B cell (primary cell): ENCODE measurements at regions not wholly inside any gene's neighbourhood (a gene's known extent, or its start where the extent isn't known, plus 50 kb on each side); places are given as distances from the start of the nearest gene placed in this dataset.

Experiments
- ATAC-seq: fragments of 200-7000 bp; cut with Tn5 transposase; one replicate; pipeline ENCODE4 v1.10.0; 2021; ENCODE audit warnings: low read depth, mild to moderate bottlenecking, moderate number of reproducible peaks, moderate library complexity
- CTCF ChIA-PET: fragments of 350-600 bp; sonication (Branson Sonifier 250); formaldehyde crosslinking; loops from one replicate; lab custom pipeline; 2021; ENCODE audit warnings: antibody characterized with exemption, inconsistent platforms; lab: Charles Lee
- POLR2A ChIA-PET: fragments of 350-600 bp; sonication (Branson Sonifier 250); formaldehyde crosslinking; loops from one replicate; lab custom pipeline; 2021; ENCODE audit warnings: antibody characterized with exemption; lab: Charles Lee
- DNase-seq: peaks from one replicate; pipeline ENCODE4 v3.0.0; 2013
- H2AFZ ChIP-seq: 2 replicates; pipeline ENCODE4 v1.6.1; 2012; ENCODE audit warnings: mild to moderate bottlenecking, low read depth, low read length; ENCODE audit not compliant: insufficient read depth, poor library complexity, severe bottlenecking
- H3K27ac ChIP-seq, 2 donors: 1 replicate in 1 of 2; 2 replicates in 1 of 2; pipeline ENCODE4 v1.5.1; 2012 to 2013; ENCODE audit warnings: low read length in 2 of 2, mild to moderate bottlenecking in 2 of 2, moderate library complexity in 1 of 2
- H3K27me3 ChIP-seq, 4 experiments: fragments of 200-600 bp in 1 of 4; sonication (generic) in 1 of 4; replicated peaks in 1 of 4; 1 replicate in 2 of 4; 2 replicates in 2 of 4; pipeline versions ENCODE4 v1.6.1 to v1.7.0; 2013 to 2016; ENCODE audit warnings: low read length in 3 of 4, mild to moderate bottlenecking in 2 of 4, mixed read lengths in 1 of 4, moderate library complexity in 1 of 4; ENCODE audit not compliant: insufficient read depth in 4 of 4, control insufficient read depth in 3 of 4; ENCODE audit errors: control extremely low read depth in 1 of 4
- H3K36me3 ChIP-seq, 2 experiments: replicated peaks in 1 of 2; 1 replicate in 1 of 2; 2 replicates in 1 of 2; pipeline versions ENCODE4 v1.6.1 to v1.7.1; 2013; ENCODE audit warnings: low read length in 1 of 2; ENCODE audit not compliant: insufficient read depth in 2 of 2, control insufficient read depth in 1 of 2; ENCODE audit errors: control extremely low read depth in 1 of 2, extremely low read depth in 1 of 2
- H3K4me1 ChIP-seq, 2 donors: fragments of 200-600 bp in 1 of 2; sonication (generic) in 1 of 2; 1 replicate in 1 of 2; 2 replicates in 1 of 2; pipeline versions ENCODE4 v1.5.1 to v1.6.1; 2013 to 2017; ENCODE audit warnings: low read length in 2 of 2; ENCODE audit not compliant: control insufficient read depth in 2 of 2, insufficient read depth in 2 of 2
- H3K4me2 ChIP-seq: replicated peaks from 2 replicates; pipeline ENCODE3; 2012; ENCODE audit warnings: mild to moderate bottlenecking, low read depth, low read length; ENCODE audit not compliant: poor library complexity, severe bottlenecking
- H3K4me3 ChIP-seq, 5 experiments: fragments of 200-600 bp in 1 of 5; sonication (generic) in 1 of 5; 1 replicate in 3 of 5; 2 replicates in 2 of 5; pipeline versions ENCODE4 v1.5.1 to v1.7.0; 2011 to 2016; ENCODE audit warnings: low read length in 4 of 5, mild to moderate bottlenecking in 4 of 5, low read depth in 2 of 5, control low read depth in 1 of 5, moderate library complexity in 1 of 5; ENCODE audit not compliant: insufficient read depth in 1 of 5; ENCODE audit errors: control extremely low read depth in 1 of 5, extremely low read depth in 1 of 5
- H3K79me2 ChIP-seq: fragments of 200-600 bp; sonication (generic); one replicate; pipeline ENCODE4 v1.6.0; 2016; ENCODE audit warnings: low read length; ENCODE audit not compliant: control insufficient read depth, insufficient read depth
- H3K9ac ChIP-seq: fragments of 200-600 bp; sonication (generic); 2 replicates; pipeline ENCODE4 v1.6.1; 2017; ENCODE audit warnings: mild to moderate bottlenecking, low read length, moderate library complexity
- H3K9me3 ChIP-seq, 3 donors: one replicate each; pipeline versions ENCODE4 v1.6.1 to v1.7.1; 2013; ENCODE audit warnings: low read length in 2 of 3; ENCODE audit not compliant: control insufficient read depth in 2 of 3, insufficient read depth in 1 of 3; ENCODE audit errors: control extremely low read depth in 1 of 3
- H4K20me1 ChIP-seq: 2 replicates; pipeline ENCODE4 v1.6.0; 2012; ENCODE audit warnings: mild to moderate bottlenecking, low read length; ENCODE audit not compliant: insufficient read depth, control insufficient read depth, poor library complexity, severe bottlenecking
- H3K27ac Mint-ChIP-seq: one replicate; pipeline ENCODE4 v1.8.0; 2021; ENCODE audit warnings: mixed read lengths
- H3K27me3 Mint-ChIP-seq: one replicate; pipeline ENCODE4 v1.8.0; 2021; ENCODE audit warnings: mixed read lengths
- H3K4me1 Mint-ChIP-seq: one replicate; pipeline ENCODE4 v1.8.0; 2021; ENCODE audit warnings: mixed read lengths
- H3K4me3 Mint-ChIP-seq: one replicate; pipeline ENCODE4 v1.8.0; 2021; ENCODE audit warnings: mixed read lengths
- H3K9me3 Mint-ChIP-seq: one replicate; pipeline ENCODE4 v1.8.0; 2022; ENCODE audit warnings: mixed read lengths; ENCODE audit not compliant: insufficient read depth
- EZH2 ChIP-seq: IDR thresholded peaks from 2 replicates; pipeline ENCODE4 v1.6.1; 2012; ENCODE audit warnings: borderline replicate concordance, low read depth, mild to moderate bottlenecking, moderate library complexity, low read length; ENCODE audit not compliant: insufficient read depth, poor library complexity, severe bottlenecking
- WGBS: methylation state at CpG from one replicate; pipeline ENCODE4 v1.1.5; 2013; ENCODE audit warnings: missing lambda C conversion rate; ENCODE audit not compliant: insufficient coverage; 5-methylcytosine and 5-hydroxymethylcytosine counted together
- intact Hi-C: fragments of 100-400 bp; cut with micrococcal nuclease; formaldehyde crosslinking; loops from one replicate; pipeline ENCODE4 v1.10.0; 2022
- TF ChIP-seq, protein P1 (sequence below): fragments of 200-600 bp; IDR thresholded peaks from one replicate; pipeline ENCODE4 v1.8.0; 2022; ENCODE audit warnings: antibody characterized with exemption, mild to moderate bottlenecking

DNA sequence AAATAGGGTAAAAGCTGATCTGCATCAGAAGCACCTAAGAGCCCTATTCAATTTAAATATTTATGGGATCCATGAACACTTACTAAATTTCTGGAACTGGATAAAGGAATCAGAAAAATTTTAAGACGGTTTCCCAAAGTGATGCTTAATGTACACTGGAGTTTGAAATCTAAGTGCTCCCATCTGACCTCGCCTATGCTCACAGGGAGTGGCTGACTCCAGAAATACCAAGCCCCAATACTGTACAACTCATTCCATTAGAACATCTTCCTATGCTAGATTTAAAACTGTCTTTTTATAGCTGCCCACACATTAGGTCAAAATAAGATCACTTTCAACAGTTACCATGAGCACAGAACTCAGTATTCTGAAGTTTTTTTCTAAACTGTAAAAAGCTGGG lies 1214.6 kb downstream of the CDH11 start:
- H3K4me3 Mint-ChIP-seq, result no peak overlapping the region
- CTCF ChIA-PET, result no interaction called here
- no peak overlapping the region for H3K27ac Mint-ChIP-seq
- Histone ChIP-seq H3K79me2 (no peaks in the 10 kb centered on the region), H3K36me3 (no peaks in the 10 kb centered on the region), H3K4me2 (no peak overlapping the region), H4K20me1 (no peaks in the 10 kb centered on the region), H3K4me1 (no peaks in the 10 kb centered on the region), H3K27ac (no peak overlapping the region), H3K4me3 (no peak overlapping the region), H3K9ac (no peak overlapping the region), H2AFZ (no peak overlapping the region), H3K27me3 (no peaks in the 10 kb centered on the region), H3K9me3 (peaks cover 0 to 11% (median 0%) of the 10 kb centered on the region in 3 donors)
- TF ChIP-seq, protein P1, sequence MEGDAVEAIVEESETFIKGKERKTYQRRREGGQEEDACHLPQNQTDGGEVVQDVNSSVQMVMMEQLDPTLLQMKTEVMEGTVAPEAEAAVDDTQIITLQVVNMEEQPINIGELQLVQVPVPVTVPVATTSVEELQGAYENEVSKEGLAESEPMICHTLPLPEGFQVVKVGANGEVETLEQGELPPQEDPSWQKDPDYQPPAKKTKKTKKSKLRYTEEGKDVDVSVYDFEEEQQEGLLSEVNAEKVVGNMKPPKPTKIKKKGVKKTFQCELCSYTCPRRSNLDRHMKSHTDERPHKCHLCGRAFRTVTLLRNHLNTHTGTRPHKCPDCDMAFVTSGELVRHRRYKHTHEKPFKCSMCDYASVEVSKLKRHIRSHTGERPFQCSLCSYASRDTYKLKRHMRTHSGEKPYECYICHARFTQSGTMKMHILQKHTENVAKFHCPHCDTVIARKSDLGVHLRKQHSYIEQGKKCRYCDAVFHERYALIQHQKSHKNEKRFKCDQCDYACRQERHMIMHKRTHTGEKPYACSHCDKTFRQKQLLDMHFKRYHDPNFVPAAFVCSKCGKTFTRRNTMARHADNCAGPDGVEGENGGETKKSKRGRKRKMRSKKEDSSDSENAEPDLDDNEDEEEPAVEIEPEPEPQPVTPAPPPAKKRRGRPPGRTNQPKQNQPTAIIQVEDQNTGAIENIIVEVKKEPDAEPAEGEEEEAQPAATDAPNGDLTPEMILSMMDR, result no peak
- TF ChIP-seq EZH2, result no peak
- POLR2A ChIA-PET, result no interaction called here
- WGBS, result no CpG with 5 or more reads among the region's 2 CpGs
- no peak for ATAC-seq
- no peak for DNase-seq
- H3K27me3 Mint-ChIP-seq, result no peaks in the 10 kb centered on the region
- no peaks in the 10 kb centered on the region for H3K4me1 Mint-ChIP-seq
- intact Hi-C loops, result no loop called here
- no peaks in the 10 kb centered on the region for H3K9me3 Mint-ChIP-seq

DNA sequence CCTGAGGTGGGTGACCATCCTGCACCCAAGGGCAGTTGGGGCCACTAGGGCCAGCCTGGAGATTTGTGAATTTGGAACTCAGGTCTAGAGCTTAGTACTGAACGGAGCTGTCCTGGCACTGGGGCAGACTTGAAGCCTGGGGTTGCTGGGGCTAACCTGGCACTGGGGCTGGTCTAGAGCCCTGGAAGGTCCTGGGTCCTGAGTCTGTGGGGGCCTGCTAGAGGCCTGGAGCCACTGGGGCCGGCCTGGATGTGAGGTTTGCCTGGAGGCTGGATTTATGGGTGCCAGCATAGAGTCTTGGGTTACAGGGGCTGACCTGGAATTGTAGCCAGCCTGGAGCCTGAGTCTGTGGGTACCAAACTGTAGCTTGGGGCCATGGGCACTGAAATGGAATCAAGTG lies 1216.9 kb downstream of the CDH11 start:
- POLR2A ChIA-PET, result no interaction called here

More for the DNA sequence above, 1216.9 kb downstream of the CDH11 start:
- no peak overlapping the region for H3K9ac ChIP-seq
- DNase-seq (no peak), ATAC-seq (no peak)
- no peak overlapping the region for H3K4me3 ChIP-seq
- H4K20me1 ChIP-seq, result no peaks in the 10 kb centered on the region
- no peaks in the 10 kb centered on the region for H3K4me1 ChIP-seq
- no peaks in the 10 kb centered on the region for H3K27me3 ChIP-seq
- no peaks in the 10 kb centered on the region for H3K36me3 ChIP-seq
- Mint-ChIP-seq H3K27ac (no peak overlapping the region), H3K9me3 (peaks cover 1% of the 10 kb centered on the region), H3K27me3 (no peaks in the 10 kb centered on the region), H3K4me1 (no peaks in the 10 kb centered on the region), H3K4me3 (no peak overlapping the region)
- H3K79me2 ChIP-seq, result no peaks in the 10 kb centered on the region
- peaks cover 0 to 11% (median 0%) of the 10 kb centered on the region in 3 donors for H3K9me3 ChIP-seq
- CTCF ChIA-PET, result no interaction called here
- no peak for TF ChIP-seq EZH2
- TF ChIP-seq, protein P1, result no peak
- H2AFZ ChIP-seq, result no peak overlapping the region
- WGBS, result 77% methylated on average over 2 of the region's 2 CpGs
- no peak overlapping the region for H3K27ac ChIP-seq
- intact Hi-C loops, result no loop called here
- H3K4me2 ChIP-seq, result no peak overlapping the region
